ENCODE measurements at regions not wholly inside any gene's neighbourhood (a gene's known extent, or its start where the extent isn't known, plus 50 kb on each side); places are given as distances from the start of the nearest gene placed in this dataset.

DNA sequence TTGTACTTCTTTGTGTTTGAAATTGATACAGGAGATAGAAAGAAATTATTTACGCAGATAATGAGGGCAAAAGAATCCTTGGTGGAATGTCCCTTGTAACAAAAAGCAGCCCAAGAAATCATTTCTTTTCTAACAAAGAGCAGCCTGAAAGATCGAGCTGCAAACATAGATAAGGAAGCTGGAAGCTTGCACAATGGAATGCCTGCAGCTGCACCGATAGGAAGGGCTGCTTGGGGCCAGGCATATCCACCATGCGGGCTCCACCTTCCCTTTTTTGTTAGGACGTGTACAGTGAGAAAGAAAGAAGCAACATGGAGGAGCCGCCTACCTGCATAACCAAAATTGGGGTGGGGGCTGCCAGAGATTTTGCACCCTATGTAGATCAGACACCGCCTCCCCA lies 568.7 kb downstream of the METTL4 start:
- TF ChIP-seq, protein P1, sequence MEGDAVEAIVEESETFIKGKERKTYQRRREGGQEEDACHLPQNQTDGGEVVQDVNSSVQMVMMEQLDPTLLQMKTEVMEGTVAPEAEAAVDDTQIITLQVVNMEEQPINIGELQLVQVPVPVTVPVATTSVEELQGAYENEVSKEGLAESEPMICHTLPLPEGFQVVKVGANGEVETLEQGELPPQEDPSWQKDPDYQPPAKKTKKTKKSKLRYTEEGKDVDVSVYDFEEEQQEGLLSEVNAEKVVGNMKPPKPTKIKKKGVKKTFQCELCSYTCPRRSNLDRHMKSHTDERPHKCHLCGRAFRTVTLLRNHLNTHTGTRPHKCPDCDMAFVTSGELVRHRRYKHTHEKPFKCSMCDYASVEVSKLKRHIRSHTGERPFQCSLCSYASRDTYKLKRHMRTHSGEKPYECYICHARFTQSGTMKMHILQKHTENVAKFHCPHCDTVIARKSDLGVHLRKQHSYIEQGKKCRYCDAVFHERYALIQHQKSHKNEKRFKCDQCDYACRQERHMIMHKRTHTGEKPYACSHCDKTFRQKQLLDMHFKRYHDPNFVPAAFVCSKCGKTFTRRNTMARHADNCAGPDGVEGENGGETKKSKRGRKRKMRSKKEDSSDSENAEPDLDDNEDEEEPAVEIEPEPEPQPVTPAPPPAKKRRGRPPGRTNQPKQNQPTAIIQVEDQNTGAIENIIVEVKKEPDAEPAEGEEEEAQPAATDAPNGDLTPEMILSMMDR (IDR thresholded peaks at IDR 0.05; ENCODE audit: borderline replicate concordance, insufficient read depth, low read depth, low read length): no peak
- H3K4me3 ChIP-seq (ENCODE audit: low read depth, low read length): no peak overlapping the region

DNA sequence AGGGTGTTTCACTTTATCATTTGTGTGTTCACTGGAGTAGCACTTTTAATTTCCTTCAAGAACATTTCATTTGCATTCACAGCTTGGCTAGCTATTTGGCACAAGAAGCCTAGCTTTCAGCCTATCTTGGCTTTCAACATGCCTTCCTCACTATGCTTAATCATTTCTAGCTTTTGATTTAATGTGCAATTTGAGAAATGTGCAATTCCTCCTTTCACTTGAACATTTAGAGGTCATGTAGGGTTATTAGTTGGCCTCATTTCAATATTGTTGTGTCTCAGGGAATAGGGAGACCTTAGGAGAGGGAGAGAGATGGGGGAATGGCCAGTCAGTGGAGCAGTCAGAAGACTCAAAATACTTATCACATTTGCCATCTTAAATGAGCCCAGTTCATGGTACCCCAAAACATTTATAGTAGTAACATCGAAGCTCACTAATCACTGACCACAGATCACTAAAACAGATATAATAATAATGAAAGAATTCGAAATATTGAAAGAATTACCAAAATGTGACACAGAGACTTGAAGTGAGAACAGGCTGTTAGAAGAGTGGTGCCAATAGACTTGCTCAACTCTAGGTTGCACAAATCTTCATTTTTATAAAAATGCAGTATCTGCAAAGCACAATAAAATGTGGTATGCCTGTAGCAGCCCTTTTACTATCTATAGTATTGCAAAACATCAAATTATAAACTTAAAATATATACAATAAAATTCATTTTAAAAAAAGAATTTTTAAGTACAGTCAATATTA lies 561.2 kb downstream of the METTL4 start:
- TF ChIP-seq, protein P1 (IDR thresholded peaks at IDR 0.05; ENCODE audit: borderline replicate concordance, insufficient read depth, low read depth, low read length): no peak
- no peak overlapping the region for H3K4me3 ChIP-seq (ENCODE audit: low read depth, low read length)

DNA sequence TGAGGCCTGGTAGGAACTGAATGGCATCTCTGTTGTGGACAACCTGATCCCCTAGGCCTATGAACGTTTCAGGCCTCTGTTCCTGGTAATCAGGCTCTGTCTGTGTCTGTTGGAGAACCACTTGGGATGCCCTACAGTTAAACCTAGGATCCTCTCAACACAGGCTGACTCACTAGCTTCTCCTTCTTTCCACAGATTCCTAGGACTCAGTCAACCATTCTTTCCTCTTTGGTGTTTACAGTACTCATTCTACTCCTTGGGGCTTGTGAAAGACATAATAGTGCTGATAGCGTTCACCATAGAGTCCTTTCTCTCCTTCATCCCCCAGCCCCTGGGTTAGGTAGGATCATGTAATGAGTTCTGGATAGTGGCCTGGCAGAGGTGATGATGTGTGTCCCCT lies 544.3 kb downstream of the METTL4 start:
- no peak overlapping the region for H3K4me3 ChIP-seq (ENCODE audit: low read depth, low read length)
- TF ChIP-seq, protein P1 (IDR thresholded peaks at IDR 0.05; ENCODE audit: borderline replicate concordance, insufficient read depth, low read depth, low read length): no peak

DNA sequence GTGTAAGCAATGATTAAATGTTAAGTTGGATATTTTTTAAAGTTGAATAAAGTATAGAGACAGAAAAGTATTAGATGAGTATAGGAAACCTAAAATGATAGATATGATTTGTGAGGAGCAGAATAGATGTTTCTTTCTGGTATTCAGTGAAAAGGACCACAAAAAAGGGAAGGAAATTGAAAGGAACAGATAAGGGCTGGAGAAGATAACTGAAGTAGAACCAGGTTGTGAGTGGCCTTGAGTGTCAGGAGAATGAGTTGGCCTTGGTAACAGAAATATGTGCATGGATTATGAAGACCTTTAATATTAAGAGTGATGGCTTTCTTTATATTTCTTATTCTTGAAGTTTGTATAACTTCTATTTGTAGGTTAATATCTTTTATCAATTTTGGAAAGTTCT lies 543.5 kb downstream of the METTL4 start:
- TF ChIP-seq, protein P1 (IDR thresholded peaks at IDR 0.05; ENCODE audit: borderline replicate concordance, insufficient read depth, low read depth, low read length): no peak
- no peak overlapping the region for H3K4me3 ChIP-seq (ENCODE audit: low read depth, low read length)

DNA sequence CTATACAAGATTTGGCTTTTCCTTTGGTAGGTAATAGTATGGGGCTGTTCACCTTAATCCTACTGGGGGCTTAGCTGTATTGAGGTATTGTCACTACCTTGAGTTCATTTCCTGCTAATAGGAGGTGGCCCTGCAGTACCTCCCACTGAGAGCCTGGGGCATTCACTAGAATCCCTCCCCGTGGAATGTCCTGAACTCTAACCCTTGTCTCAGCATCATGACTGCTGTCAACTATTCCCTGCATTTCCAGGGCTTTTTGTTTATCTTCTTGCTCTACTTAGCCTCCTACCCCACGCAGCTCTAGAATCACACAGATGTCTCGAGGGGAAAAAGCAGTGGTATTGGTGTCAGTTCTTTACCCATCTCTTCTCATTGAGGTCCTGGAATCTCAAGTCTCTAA lies 542.3 kb downstream of the METTL4 start:
- TF ChIP-seq, protein P1 (IDR thresholded peaks at IDR 0.05; ENCODE audit: borderline replicate concordance, insufficient read depth, low read depth, low read length): no peak
- H3K4me3 ChIP-seq (ENCODE audit: low read depth, low read length): no peak overlapping the region

DNA sequence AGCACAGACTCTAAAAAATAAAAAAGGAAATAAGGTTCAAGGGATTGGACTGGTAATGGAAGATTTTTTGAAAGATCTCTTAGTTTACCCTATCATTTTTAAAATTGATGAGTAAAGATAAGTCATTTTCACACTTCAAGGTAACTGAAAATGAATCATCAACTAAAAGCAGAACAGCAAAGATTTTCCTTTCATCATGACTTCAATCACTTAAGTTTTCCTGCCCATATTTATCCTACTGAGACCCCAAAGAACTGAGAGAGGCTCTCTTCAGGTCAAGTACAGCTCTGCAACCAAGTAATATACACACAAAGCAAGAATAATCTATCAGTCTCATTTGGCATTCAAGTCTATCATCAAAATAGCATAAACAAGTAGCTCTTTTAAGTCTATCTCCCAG lies 540.7 kb downstream of the METTL4 start:
- TF ChIP-seq, protein P1 (IDR thresholded peaks at IDR 0.05; ENCODE audit: borderline replicate concordance, insufficient read depth, low read depth, low read length): no peak

DNA sequence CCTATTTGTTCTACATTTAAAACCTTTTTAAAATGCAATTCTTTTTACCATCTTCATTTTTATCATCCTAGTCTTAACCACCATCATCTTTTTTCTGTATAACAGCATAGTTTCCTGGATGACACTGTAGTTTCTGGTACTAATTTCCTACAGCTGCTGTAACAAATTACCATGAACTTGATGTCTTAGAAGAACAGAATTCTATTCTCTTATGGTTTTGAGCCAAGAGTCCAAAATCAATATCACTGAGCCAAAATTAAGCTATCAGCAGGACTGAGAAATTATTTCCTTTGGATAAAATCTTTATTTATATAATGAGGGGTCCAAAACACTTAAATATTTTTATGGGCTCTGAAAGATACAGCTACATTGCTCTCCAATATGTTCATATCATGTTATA lies 539.3 kb downstream of the METTL4 start:
- H3K4me3 ChIP-seq (ENCODE audit: low read depth, low read length): no peak overlapping the region
- TF ChIP-seq, protein P1 (IDR thresholded peaks at IDR 0.05; ENCODE audit: borderline replicate concordance, insufficient read depth, low read depth, low read length): no peak

More for the DNA sequence above, 540.7 kb downstream of the METTL4 start:
- no peak overlapping the region for H3K4me3 ChIP-seq (ENCODE audit: low read depth, low read length)

Measured in GM12875 (cell line).